OCI-LY7 (cell line): ENCODE measurements at regions not wholly inside any gene's neighbourhood (a gene's known extent, or its start where the extent isn't known, plus 50 kb on each side); places are given as distances from the start of the nearest gene placed in this dataset.

Source experiments
- CTCF ChIP-seq: fragments of 200-600 bp; sonication (generic); conservative IDR thresholded peaks from 2 replicates; pipeline ENCODE4 v1.5.1; 2014; ENCODE audit warnings: mild to moderate bottlenecking, antibody characterized with exemption, low read length, moderate library complexity, mixed read lengths
- EZH2phosphoT487 ChIP-seq: fragments of 200-600 bp; sonication (generic); IDR thresholded peaks from 2 replicates; pipeline ENCODE4 v1.6.1; 2018; ENCODE audit warnings: low read depth, borderline replicate concordance, mild to moderate bottlenecking, mixed run types, antibody characterized with exemption, low read length, moderate library complexity, mixed read lengths

GRCh38 chr5:20514145-20514544 is 526.1 kb upstream of the CDH18 start:
- TF ChIP-seq CTCF (no peak), EZH2phosphoT487 (no peak)
